Nephron (organoid): ENCODE measurements at regions not wholly inside any gene's neighbourhood (a gene's known extent, or its start where the extent isn't known, plus 50 kb on each side); places are given as distances from the start of the nearest gene placed in this dataset.

Experiments used
- H3K27ac Mint-ChIP-seq, 3 experiments: 2 replicates each; pipeline ENCODE4 v1.8.0; 2020; ENCODE audit warnings: mixed read lengths in 3 of 3, mild to moderate bottlenecking in 2 of 3, moderate library complexity in 1 of 3
- H3K27me3 Mint-ChIP-seq: 2 replicates; pipeline ENCODE4 v1.8.0; 2021; ENCODE audit warnings: low read depth, mild to moderate bottlenecking, moderate library complexity, mixed read lengths
- H3K36me3 Mint-ChIP-seq: 2 replicates; pipeline ENCODE4 v1.8.0; 2020; ENCODE audit warnings: low read depth, mixed read lengths
- H3K4me1 Mint-ChIP-seq: 2 replicates; pipeline ENCODE4 v1.8.0; 2020; ENCODE audit warnings: mixed read lengths
- H3K4me3 Mint-ChIP-seq, 3 experiments: 2 replicates each; pipeline ENCODE4 v1.8.0; 2020; ENCODE audit warnings: mild to moderate bottlenecking in 3 of 3, mixed read lengths in 3 of 3, moderate library complexity in 2 of 3
- H3K9me3 Mint-ChIP-seq: 2 replicates; pipeline ENCODE4 v1.8.0; 2020; ENCODE audit warnings: mixed read lengths
- CTCF ChIP-seq, 3 experiments: fragments of 200-600 bp; sonication (generic); IDR thresholded peaks; one replicate each; pipeline ENCODE4 v1.5.0; 2021; ENCODE audit warnings: antibody characterized with exemption in 3 of 3; ENCODE audit not compliant: unreplicated experiment in 3 of 3

- H3K9me3 Mint-ChIP-seq: peaks cover 3% of the 10 kb centered on the region
- H3K36me3 Mint-ChIP-seq: no peaks in the 10 kb centered on the region
- H3K27me3 Mint-ChIP-seq: no peaks in the 10 kb centered on the region
- no peak overlapping the region for H3K27ac Mint-ChIP-seq
- TF ChIP-seq CTCF (IDR thresholded peaks at IDR 0.05; ENCODE audit: unreplicated experiment in 3 of 3): no peak
- no peaks in the 10 kb centered on the region for H3K4me1 Mint-ChIP-seq
- H3K4me3 Mint-ChIP-seq: no peak overlapping the region
Measured at GRCh38 chr9:106684940-106685695, 177.8 kb upstream of the ZNF462 start.

GRCh38 chr9:106689089-106689488, 173.9 kb upstream of the ZNF462 start:
- Mint-ChIP-seq H3K27ac (no peak overlapping the region), H3K4me1 (peaks cover 5% of the 10 kb centered on the region), H3K36me3 (no peaks in the 10 kb centered on the region), H3K9me3 (no peaks in the 10 kb centered on the region), H3K27me3 (no peaks in the 10 kb centered on the region), H3K4me3 (no peak overlapping the region)
- TF ChIP-seq CTCF (IDR thresholded peaks at IDR 0.05; ENCODE audit: unreplicated experiment in 3 of 3): no peak

- Mint-ChIP-seq H3K9me3 (no peaks in the 10 kb centered on the region), H3K36me3 (no peaks in the 10 kb centered on the region), H3K27ac (no peak overlapping the region), H3K4me1 (peaks cover 13% of the 10 kb centered on the region), H3K27me3 (no peaks in the 10 kb centered on the region), H3K4me3 (no peak overlapping the region)
- no peak for TF ChIP-seq CTCF (IDR thresholded peaks at IDR 0.05; ENCODE audit: unreplicated experiment in 3 of 3)
Measured at GRCh38 chr9:106691627-106692026, 171.3 kb upstream of the ZNF462 start.

- H3K27me3 Mint-ChIP-seq: no peaks in the 10 kb centered on the region
- H3K9me3 Mint-ChIP-seq: no peaks in the 10 kb centered on the region
- no peak overlapping the region for H3K4me3 Mint-ChIP-seq
- H3K36me3 Mint-ChIP-seq: no peaks in the 10 kb centered on the region
- H3K27ac Mint-ChIP-seq: no peak overlapping the region
- H3K4me1 Mint-ChIP-seq: peaks cover 30% of the 10 kb centered on the region
- TF ChIP-seq CTCF (IDR thresholded peaks at IDR 0.05; ENCODE audit: unreplicated experiment in 3 of 3): no peak
Measured at GRCh38 chr9:106693558-106693957, 169.4 kb upstream of the ZNF462 start.

GRCh38 chr9:106696804-106697203, 166.2 kb upstream of the ZNF462 start:
- Mint-ChIP-seq H3K4me3 (no peak overlapping the region), H3K9me3 (no peaks in the 10 kb centered on the region), H3K27me3 (no peaks in the 10 kb centered on the region), H3K4me1 (peaks cover 30% of the 10 kb centered on the region), H3K27ac (no peak overlapping the region), H3K36me3 (no peaks in the 10 kb centered on the region)
- TF ChIP-seq CTCF (IDR thresholded peaks at IDR 0.05; ENCODE audit: unreplicated experiment in 3 of 3): no peak

- Mint-ChIP-seq H3K9me3 (no peaks in the 10 kb centered on the region), H3K27ac (peak overlapping the region in 1 of 3 experiments; percentile 72), H3K36me3 (no peaks in the 10 kb centered on the region), H3K4me3 (no peak overlapping the region), H3K4me1 (peaks cover 30% of the 10 kb centered on the region), H3K27me3 (no peaks in the 10 kb centered on the region)
- no peak for TF ChIP-seq CTCF (IDR thresholded peaks at IDR 0.05; ENCODE audit: unreplicated experiment in 3 of 3)
Measured at GRCh38 chr9:106697390-106697749, 165.6 kb upstream of the ZNF462 start.
